Skeletal muscle satellite cell (primary cell): ENCODE measurements at regions not wholly inside any gene's neighbourhood (a gene's known extent, or its start where the extent isn't known, plus 50 kb on each side); places are given as distances from the start of the nearest gene placed in this dataset.

Experiments
- H3K27me3 ChIP-seq: 2 replicates; pipeline ENCODE4 v1.7.0; 2013; ENCODE audit warnings: low read length; ENCODE audit not compliant: control insufficient read depth, insufficient read depth
- H3K36me3 ChIP-seq: 2 replicates; pipeline ENCODE4 v1.7.0; 2013; ENCODE audit warnings: mild to moderate bottlenecking, control low read depth, low read length; ENCODE audit not compliant: insufficient read depth
- H3K4me1 ChIP-seq: 2 replicates; pipeline ENCODE4 v1.7.0; 2013; ENCODE audit warnings: low read length; ENCODE audit not compliant: control insufficient read depth, insufficient read depth
- H3K4me2 ChIP-seq: 2 replicates; pipeline ENCODE4 v1.7.0; 2013; ENCODE audit warnings: mild to moderate bottlenecking, low read length
- H3K4me3 ChIP-seq: 2 replicates; pipeline ENCODE4 v1.7.0; 2013; ENCODE audit warnings: low read length
- H3K9ac ChIP-seq: 2 replicates; pipeline ENCODE4 v1.7.0; 2013; ENCODE audit warnings: mild to moderate bottlenecking, low read depth, low read length, moderate library complexity
- H3K9me3 ChIP-seq: replicated peaks from 2 replicates; pipeline ENCODE4 v1.7.0; 2013; ENCODE audit warnings: mild to moderate bottlenecking, control low read depth, low read length

DNA sequence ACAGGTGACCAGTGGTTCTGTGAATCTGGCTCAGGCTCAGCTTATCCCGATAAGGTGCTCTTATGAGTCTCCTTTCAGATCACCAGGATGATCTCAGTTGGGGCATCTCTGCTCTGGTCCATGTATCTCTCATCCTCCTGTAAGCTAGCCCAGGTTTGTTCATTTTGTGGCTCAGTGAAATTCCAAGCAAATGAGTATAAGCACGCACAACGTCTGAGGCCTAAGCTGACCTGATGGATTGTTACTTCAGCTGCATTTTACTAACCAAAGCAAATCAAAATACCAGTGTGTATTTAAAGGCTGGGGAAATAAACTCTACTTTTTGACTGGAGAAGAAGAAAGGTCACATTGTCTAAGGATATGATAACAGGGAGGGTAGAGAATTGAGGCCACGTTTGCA is 551.0 kb upstream of the BTBD3 start:
- no peaks in the 10 kb centered on the region for H3K4me1 ChIP-seq
- H3K9ac ChIP-seq: no peak overlapping the region
- H3K4me3 ChIP-seq: no peak overlapping the region
- H3K27me3 ChIP-seq: peaks cover 2% of the 10 kb centered on the region
- H3K4me2 ChIP-seq: no peak overlapping the region
- H3K36me3 ChIP-seq: no peaks in the 10 kb centered on the region
- H3K9me3 ChIP-seq: no peaks in the 10 kb centered on the region

DNA sequence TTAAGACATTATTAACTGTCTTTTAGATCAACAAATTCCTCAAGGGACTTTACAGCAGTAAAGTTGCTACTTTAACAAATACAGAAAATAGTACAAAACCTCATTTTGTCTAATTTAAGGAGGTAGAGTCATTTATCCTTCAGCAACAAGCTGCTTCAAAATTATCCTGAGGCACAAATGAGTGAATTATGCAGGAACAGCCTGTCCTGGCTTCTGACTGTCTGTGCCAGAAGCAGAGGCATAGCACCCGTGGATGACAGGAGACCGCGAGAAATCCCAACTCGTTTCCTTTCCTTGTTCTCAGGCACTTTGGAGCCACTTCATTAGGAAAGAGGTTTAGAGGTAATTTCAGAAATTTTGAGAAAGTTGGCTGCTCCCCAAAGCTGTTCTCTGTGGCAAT is 549.2 kb upstream of the BTBD3 start:
- Histone ChIP-seq H3K9me3 (no peaks in the 10 kb centered on the region), H3K4me2 (no peak overlapping the region)

DNA sequence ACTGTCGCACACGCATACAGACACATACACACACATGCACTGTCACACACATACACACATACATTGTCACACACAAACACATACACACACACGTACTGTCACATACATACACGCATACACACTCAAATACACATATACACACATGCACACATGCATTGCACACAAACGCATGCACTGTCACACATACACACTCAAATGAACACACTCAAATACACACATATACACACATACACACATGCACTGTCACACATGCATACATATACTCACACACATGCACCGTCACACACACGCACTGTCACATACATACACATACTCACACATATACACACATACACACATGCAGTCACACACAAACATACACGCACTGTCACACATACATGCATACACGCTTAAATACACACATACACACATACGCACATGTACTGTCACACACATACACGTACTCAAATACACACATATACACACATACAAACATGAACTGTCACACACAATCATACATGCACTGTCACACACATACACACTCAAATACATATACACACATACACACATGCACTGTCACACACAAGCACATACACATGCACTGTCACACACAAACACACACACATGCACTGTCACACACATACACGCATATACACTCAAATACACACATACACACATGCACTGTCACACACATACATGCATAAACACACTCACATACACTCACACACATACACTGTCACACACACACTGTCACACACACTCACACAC is 548.6 kb upstream of the BTBD3 start:
- no peaks in the 10 kb centered on the region for H3K36me3 ChIP-seq
- no peak overlapping the region for H3K4me3 ChIP-seq
- H3K4me2 ChIP-seq: no peak overlapping the region
- no peaks in the 10 kb centered on the region for H3K4me1 ChIP-seq
- no peaks in the 10 kb centered on the region for H3K9me3 ChIP-seq
- H3K9ac ChIP-seq: no peak overlapping the region
- H3K27me3 ChIP-seq: peaks cover 2% of the 10 kb centered on the region

More for the DNA sequence above, 549.2 kb upstream of the BTBD3 start:
- Histone ChIP-seq H3K4me1 (no peaks in the 10 kb centered on the region), H3K36me3 (no peaks in the 10 kb centered on the region), H3K4me3 (no peak overlapping the region), H3K27me3 (peaks cover 2% of the 10 kb centered on the region), H3K9ac (no peak overlapping the region)

DNA sequence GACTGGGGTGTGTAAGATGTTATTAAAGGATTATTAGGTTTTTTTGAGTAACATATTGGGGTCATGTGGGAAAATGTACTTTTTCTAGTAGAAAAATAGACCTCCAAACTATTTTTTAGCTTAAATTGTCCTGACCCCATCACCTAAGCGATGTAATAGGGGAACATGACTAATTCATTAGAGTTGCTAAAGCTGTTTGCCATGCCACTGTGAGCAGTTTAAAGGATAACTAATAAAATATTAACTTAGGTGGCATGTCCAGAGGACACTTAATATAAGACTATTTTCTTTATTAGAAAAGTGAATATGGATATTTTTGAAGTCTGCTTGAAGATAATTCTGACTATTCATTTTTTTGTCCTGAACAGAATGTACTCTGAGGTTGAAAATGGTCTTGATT is 545.9 kb upstream of the BTBD3 start:
- Histone ChIP-seq H3K36me3 (no peaks in the 10 kb centered on the region), H3K4me1 (no peaks in the 10 kb centered on the region), H3K9ac (no peak overlapping the region), H3K4me3 (no peak overlapping the region), H3K27me3 (peaks cover 2% of the 10 kb centered on the region), H3K9me3 (no peaks in the 10 kb centered on the region), H3K4me2 (no peak overlapping the region)

DNA sequence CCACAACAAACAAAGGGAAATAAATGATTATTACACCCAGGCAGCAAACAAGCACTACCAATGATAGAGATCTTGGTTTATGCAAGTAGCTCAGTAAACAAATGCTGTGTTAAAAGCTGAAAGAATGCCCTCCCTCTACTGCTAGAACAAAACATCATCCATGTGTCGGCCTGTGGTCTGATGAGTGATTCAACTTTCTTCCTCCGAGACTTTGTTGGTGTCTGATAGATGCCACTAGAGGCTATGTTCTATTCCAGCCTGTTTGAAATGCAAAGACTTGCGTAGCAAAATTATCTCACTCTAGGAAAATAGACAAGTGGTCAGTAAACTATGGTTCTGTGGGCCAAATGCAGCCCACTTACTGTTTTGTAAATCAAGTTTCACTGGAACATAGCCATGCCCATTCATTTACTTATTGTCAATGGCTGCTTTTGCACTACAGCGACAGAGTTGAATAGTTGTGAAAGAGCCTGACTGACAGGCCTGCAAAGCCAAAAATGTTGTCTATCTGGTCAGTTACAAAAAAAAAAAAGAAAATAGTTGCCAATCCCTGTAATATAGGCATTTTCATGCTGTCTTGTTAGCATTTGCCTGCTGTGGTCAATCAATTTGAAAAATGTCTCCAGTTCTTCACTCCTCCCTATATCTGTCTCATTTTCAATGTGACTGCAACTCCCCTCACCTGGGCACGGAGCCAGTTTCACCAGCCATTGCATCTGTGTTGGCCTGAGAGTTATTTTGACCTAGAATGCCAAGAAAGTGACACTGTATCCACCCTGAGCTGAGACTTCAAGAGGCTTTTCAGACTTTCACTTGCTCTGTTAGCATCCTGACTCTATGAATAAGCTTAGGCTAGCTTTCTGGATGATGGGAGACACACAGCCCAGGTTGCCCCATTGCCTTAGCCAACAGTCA is 544.6 kb upstream of the BTBD3 start:
- Histone ChIP-seq H3K9me3 (no peaks in the 10 kb centered on the region), H3K4me2 (no peak overlapping the region), H3K4me3 (no peak overlapping the region), H3K36me3 (no peaks in the 10 kb centered on the region), H3K27me3 (peaks cover 1% of the 10 kb centered on the region), H3K4me1 (no peaks in the 10 kb centered on the region), H3K9ac (no peak overlapping the region)

DNA sequence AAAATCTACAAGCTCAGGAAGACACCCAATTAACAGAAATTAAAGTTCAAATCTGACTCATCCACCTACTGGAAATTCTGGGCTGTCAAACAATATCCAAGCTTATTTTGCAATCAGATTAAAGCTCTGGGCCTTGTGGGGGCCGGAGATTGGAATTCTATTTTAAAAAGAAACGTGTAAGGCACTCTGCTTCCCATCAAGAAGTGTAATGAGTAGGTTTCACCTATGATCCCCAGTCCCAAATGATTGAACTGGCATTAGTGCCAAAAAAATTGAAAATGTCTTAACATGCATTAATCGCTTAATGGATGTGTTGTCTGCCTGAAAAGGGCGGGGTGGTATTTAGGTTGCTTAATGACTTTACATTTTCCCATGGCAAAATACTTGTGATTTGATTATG is 542.4 kb upstream of the BTBD3 start:
- H3K9ac ChIP-seq: no peak overlapping the region
- no peaks in the 10 kb centered on the region for H3K4me1 ChIP-seq
- H3K36me3 ChIP-seq: no peaks in the 10 kb centered on the region
- no peak overlapping the region for H3K4me2 ChIP-seq
- H3K4me3 ChIP-seq: no peak overlapping the region
- H3K9me3 ChIP-seq: no peaks in the 10 kb centered on the region
- H3K27me3 ChIP-seq: no peaks in the 10 kb centered on the region

DNA sequence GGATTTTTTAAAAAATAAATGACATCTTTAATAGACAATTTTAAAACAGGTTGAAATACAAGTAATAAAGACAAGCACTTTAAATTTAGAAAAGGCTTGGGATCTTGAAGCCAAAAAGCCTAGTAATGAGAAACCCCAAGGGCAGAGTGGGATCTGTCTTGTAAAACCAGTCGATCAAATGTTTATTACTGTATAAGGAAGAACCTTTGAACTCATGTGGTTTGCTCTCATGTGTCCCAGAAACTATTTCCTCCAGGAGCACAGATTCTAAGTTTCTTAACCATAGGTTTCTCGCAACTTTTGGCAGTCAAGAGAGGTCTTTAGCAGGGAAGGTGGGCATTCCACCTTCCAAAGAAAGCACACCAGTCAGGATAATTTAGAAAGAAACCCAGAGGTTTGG is 541.7 kb upstream of the BTBD3 start:
- Histone ChIP-seq H3K4me2 (no peak overlapping the region), H3K9me3 (no peaks in the 10 kb centered on the region), H3K4me1 (no peaks in the 10 kb centered on the region), H3K4me3 (no peak overlapping the region), H3K36me3 (no peaks in the 10 kb centered on the region), H3K27me3 (no peaks in the 10 kb centered on the region), H3K9ac (no peak overlapping the region)

DNA sequence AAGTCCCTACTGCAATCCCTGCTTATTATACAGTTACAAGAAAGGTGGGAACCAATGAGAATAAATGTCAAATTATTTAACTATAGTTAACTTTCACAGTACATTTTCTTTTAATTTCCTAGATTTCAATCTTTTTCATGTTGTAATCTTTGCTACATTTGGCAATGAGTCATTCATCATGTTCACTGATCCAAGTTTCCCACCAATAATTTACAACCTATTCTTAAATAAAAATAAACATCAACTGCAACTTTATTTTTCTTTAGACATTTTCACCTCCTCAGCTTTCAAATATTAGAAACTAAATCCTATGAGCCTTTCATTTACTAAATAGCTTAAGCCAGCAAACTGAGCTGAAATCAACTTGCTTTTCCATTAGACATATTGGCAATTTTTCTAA is 541.3 kb upstream of the BTBD3 start:
- no peaks in the 10 kb centered on the region for H3K4me1 ChIP-seq
- H3K4me2 ChIP-seq: no peak overlapping the region
- no peak overlapping the region for H3K4me3 ChIP-seq
- H3K9me3 ChIP-seq: no peaks in the 10 kb centered on the region
- H3K9ac ChIP-seq: no peak overlapping the region
- no peaks in the 10 kb centered on the region for H3K27me3 ChIP-seq
- no peaks in the 10 kb centered on the region for H3K36me3 ChIP-seq

DNA sequence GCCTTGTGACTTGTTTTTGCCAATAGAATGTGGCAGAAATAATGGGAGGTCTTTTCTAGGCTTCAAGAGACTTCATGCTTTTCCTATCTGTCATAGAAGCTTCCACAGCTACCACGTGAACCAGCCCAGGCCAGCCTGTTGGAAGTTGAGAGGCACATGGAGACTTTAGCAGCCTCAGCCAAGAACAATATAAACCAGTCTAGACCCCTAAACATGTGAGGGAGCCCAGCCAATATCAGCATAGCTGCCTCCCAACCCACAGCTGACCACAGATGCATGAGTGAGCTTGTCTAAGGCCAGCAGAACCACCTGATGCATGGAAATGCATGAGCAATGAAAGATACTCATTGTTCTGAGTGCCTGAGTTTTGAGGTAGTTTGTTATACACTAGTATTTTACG is 540.7 kb upstream of the BTBD3 start:
- H3K4me1 ChIP-seq: no peaks in the 10 kb centered on the region
- no peaks in the 10 kb centered on the region for H3K9me3 ChIP-seq
- H3K9ac ChIP-seq: no peak overlapping the region
- no peaks in the 10 kb centered on the region for H3K27me3 ChIP-seq
- no peaks in the 10 kb centered on the region for H3K36me3 ChIP-seq
- no peak overlapping the region for H3K4me2 ChIP-seq
- H3K4me3 ChIP-seq: no peak overlapping the region

DNA sequence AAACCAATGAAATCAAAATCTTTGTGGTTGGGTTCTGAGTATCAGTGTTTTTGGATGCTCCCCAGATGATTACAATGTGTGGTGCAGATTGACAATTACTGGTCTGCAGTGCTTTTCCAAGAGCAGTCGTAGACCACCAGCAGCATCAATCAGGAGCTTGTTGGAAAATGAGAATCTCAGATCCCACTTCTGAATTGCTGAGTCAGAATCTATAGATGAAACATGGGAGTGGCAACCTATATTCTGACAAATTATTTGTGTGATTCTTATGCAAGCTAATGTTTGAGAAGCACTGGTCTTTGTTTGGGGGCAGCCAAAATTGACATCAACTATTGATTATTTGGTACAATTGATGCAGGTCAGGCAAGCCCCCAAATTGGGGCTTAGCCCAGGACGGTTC is 539.9 kb upstream of the BTBD3 start:
- H3K27me3 ChIP-seq: no peaks in the 10 kb centered on the region
- H3K9me3 ChIP-seq: no peaks in the 10 kb centered on the region

DNA sequence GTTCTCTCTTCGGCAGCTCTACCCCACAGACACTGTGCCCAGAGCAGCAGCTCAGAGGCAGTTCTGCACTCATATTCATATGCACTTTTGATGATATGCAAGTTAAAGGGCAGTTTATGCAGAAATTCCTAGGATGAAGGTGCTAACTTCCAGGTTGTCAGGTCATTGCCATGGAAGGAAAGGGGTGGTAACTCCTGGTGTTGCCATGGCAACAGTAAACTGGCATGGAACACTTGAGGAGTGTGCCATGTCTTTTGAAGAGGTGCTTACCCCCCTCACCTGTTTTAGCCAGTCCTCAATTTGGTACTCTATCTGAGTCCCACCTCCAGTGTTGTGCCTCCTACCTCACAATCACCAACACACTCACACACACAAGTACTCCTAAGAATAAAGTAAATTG is 539.4 kb upstream of the BTBD3 start:
- no peaks in the 10 kb centered on the region for H3K9me3 ChIP-seq
- no peaks in the 10 kb centered on the region for H3K36me3 ChIP-seq
- no peak overlapping the region for H3K4me3 ChIP-seq
- no peak overlapping the region for H3K9ac ChIP-seq
- no peaks in the 10 kb centered on the region for H3K27me3 ChIP-seq
- H3K4me1 ChIP-seq: no peaks in the 10 kb centered on the region
- H3K4me2 ChIP-seq: no peak overlapping the region

More for the DNA sequence above, 539.9 kb upstream of the BTBD3 start:
- Histone ChIP-seq H3K9ac (no peak overlapping the region), H3K4me2 (no peak overlapping the region), H3K36me3 (no peaks in the 10 kb centered on the region), H3K4me1 (no peaks in the 10 kb centered on the region), H3K4me3 (no peak overlapping the region)
